ENCODE measurements at regions not wholly inside any gene's neighbourhood (a gene's known extent, or its start where the extent isn't known, plus 50 kb on each side); places are given as distances from the start of the nearest gene placed in this dataset.

DNA sequence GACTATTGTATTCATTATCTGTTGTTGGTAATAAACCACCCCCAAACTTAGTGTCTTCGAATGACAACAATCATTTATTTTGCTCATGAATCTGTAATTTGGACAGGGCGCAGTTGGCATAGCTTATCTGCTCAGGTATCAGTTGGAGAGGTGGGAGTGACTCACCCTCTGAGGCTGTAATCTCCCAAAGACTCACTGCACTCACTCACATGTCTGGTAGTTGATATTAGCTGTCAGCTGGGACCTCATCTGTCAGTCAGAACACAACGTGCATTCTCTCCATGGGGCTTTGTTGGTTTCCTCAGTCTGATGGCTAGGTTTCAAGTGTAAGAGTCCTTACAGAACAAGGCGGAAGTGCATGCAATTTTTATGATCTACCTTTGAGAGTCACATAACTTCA, 183.5 kb upstream of the PRNP start:
- TF ChIP-seq POLR2A (IDR thresholded peaks at IDR 0.05; ENCODE audit: low read length) (no peak), GATA1 (IDR thresholded peaks at IDR 0.05; ENCODE audit: low read depth, low read length) (no peak)

Data from erythroblast (primary cell).